AG04450 (cell line): ENCODE measurements at regions not wholly inside any gene's neighbourhood (a gene's known extent, or its start where the extent isn't known, plus 50 kb on each side); places are given as distances from the start of the nearest gene placed in this dataset.

ENCODE experiments used
- CTCF ChIA-PET: fragments of 300-600, 350-600 bp; formaldehyde crosslinking; extraction: SDS; loops from one replicate; lab custom pipeline; 2022; ENCODE audit warnings: antibody characterized with exemption, inconsistent platforms; lab: Charles Lee
- POLR2A ChIA-PET: fragments of 350-600 bp; formaldehyde crosslinking; extraction: SDS; loops from one replicate; lab custom pipeline; 2021; ENCODE audit warnings: antibody characterized with exemption, inconsistent platforms; lab: Yijun Ruan, JAX
- DNase-seq: peaks from one replicate; pipeline ENCODE4 v3.0.0-alpha.2; 2011; ENCODE audit warnings: low read depth, low spot score
- H3K27ac ChIP-seq: one replicate; pipeline ENCODE4 v1.5.1; 2012; ENCODE audit warnings: low read depth, low read length, control low read depth
- H3K27me3 ChIP-seq: one replicate; pipeline ENCODE4 v1.6.0; 2012; ENCODE audit warnings: low read length; ENCODE audit not compliant: control insufficient read depth, insufficient read depth
- H3K4me3 ChIP-seq: 2 replicates; pipeline ENCODE4 v1.5.1; 2011; ENCODE audit warnings: mild to moderate bottlenecking, low read depth, low read length, control low read depth
- H3K9me3 ChIP-seq: 2 replicates; pipeline ENCODE4 v1.5.1; 2012; ENCODE audit warnings: low read length; ENCODE audit not compliant: control insufficient read depth, insufficient read depth
- CTCF ChIP-seq: IDR thresholded peaks from 2 replicates; pipeline ENCODE4 v1.5.1; 2011; ENCODE audit warnings: low read depth, low read length, control low read depth, inconsistent platforms

- Histone ChIP-seq H3K4me3 (no peak overlapping the region), H3K27me3 (no peaks in the 10 kb centered on the region), H3K27ac (no peak overlapping the region), H3K9me3 (no peaks in the 10 kb centered on the region)
- no peak for TF ChIP-seq CTCF
- no peak for DNase-seq
- ChIA-PET POLR2A (interaction anchor here (1.0 kb wide), 1 partner anchor 11 kb away, joined by 3 read pairs; no protein-coding TSS in a partner anchor), CTCF (interaction anchor here (0.6 kb wide), 1 partner anchor 274 kb away, joined by 3 read pairs; no protein-coding TSS in a partner anchor)
Measured at GRCh38 chr5:56565283-56565615, 250.1 kb upstream of the MAP3K1 start.

- Histone ChIP-seq H3K4me3 (no peak overlapping the region), H3K27me3 (no peaks in the 10 kb centered on the region), H3K27ac (no peak overlapping the region), H3K9me3 (no peaks in the 10 kb centered on the region)
- no peak for TF ChIP-seq CTCF
- CTCF ChIA-PET, result interaction anchor here (0.6 kb wide), 1 partner anchor 274 kb away, joined by 3 read pairs; no protein-coding TSS in a partner anchor
- POLR2A ChIA-PET, result interaction anchor here (0.7 to 1.1 kb wide), 3 partner anchors 11 to 574 kb away, joined by 3 read pairs; no protein-coding TSS in a partner anchor
- no peak for DNase-seq
Measured at GRCh38 chr5:56564541-56565282, 250.6 kb upstream of the MAP3K1 start.

- Histone ChIP-seq H3K4me3 (no peak overlapping the region), H3K9me3 (no peaks in the 10 kb centered on the region), H3K27me3 (no peaks in the 10 kb centered on the region), H3K27ac (no peak overlapping the region)
- ChIA-PET CTCF (no interaction called here), POLR2A (no interaction called here)
- no peak for TF ChIP-seq CTCF
- no peak for DNase-seq
Measured at GRCh38 chr5:56561455-56561854, 253.9 kb upstream of the MAP3K1 start.

- ChIA-PET CTCF (interaction anchor here (0.6 kb wide), 1 partner anchor 14 kb away, joined by 3 read pairs; no protein-coding TSS in a partner anchor), POLR2A (no interaction called here)
- Histone ChIP-seq H3K4me3 (no peak overlapping the region), H3K27me3 (no peaks in the 10 kb centered on the region), H3K27ac (no peak overlapping the region), H3K9me3 (no peaks in the 10 kb centered on the region)
- no peak for TF ChIP-seq CTCF
- DNase-seq, result no peak
Measured at GRCh38 chr5:56558131-56558745, 257.1 kb upstream of the MAP3K1 start.

- ChIA-PET POLR2A (no interaction called here), CTCF (no interaction called here)
- Histone ChIP-seq H3K27ac (no peak overlapping the region), H3K27me3 (no peaks in the 10 kb centered on the region), H3K9me3 (no peaks in the 10 kb centered on the region), H3K4me3 (no peak overlapping the region)
- DNase-seq, result no peak
- no peak for TF ChIP-seq CTCF
Measured at GRCh38 chr5:56557198-56557597, 258.2 kb upstream of the MAP3K1 start.
